Esophagus squamous epithelium (tissue), 4 donors: ENCODE measurements at regions not wholly inside any gene's neighbourhood (a gene's known extent, or its start where the extent isn't known, plus 50 kb on each side); places are given as distances from the start of the nearest gene placed in this dataset.

Source experiments
- CTCF ChIP-seq, 6 experiments: fragments of 450-650 bp in 4 of 6; fragments of 200-600 bp in 2 of 6; sonication (generic) in 2 of 6; IDR thresholded peaks; one replicate each; pipeline ENCODE4 v1.5.1; 2016 to 2019; ENCODE audit warnings: antibody characterized with exemption in 6 of 6, mild to moderate bottlenecking in 4 of 6, moderate library complexity in 4 of 6
- POLR2A ChIP-seq, 4 donors: fragments of 450-650 bp; IDR thresholded peaks; one replicate each; pipeline ENCODE4 v1.6.1; 2017; ENCODE audit warnings: antibody characterized with exemption in 4 of 4, mild to moderate bottlenecking in 4 of 4, moderate library complexity in 3 of 4

GRCh38 chr14:45641541-45641940 lies 388.5 kb upstream of the MIS18BP1 start:
- TF ChIP-seq CTCF (IDR thresholded peaks at IDR 0.05) (no peak), POLR2A (IDR thresholded peaks at IDR 0.05) (no peak)
